ENCODE measurements at regions not wholly inside any gene's neighbourhood (a gene's known extent, or its start where the extent isn't known, plus 50 kb on each side); places are given as distances from the start of the nearest gene placed in this dataset.
A peak's percentile ranks its signal among the peaks of the same experiment; 100 is the strongest.
"Not testable (repeated sequence)": the region's sequence is repeated elsewhere in the genome, so short reads cannot be mapped to it uniquely, and the experiment has no call there.

DNA sequence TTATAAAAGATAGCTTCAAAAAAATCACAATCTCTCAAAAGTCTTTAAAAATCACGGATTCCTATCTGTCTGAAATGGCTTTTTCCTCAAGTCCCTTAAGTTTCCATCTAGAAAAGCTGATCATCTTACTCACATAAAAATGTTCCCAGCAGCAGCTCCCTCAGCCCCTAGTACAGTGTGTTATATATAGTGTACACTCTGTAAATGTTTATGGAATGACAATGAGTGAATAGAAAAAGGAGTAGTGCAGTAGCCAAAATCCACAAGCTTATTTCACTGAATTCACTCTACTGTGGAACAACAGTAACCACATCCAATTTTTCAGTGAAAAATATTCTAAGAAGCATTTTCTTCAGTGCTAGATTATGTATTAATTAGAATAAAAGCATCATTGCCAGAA is 609.4 kb downstream of the DTWD2 start:
- no peak for DNase-seq

- no peak for DNase-seq
Observed at GRCh38 chr5:118377420-118377819, 610.9 kb downstream of the DTWD2 start.

- DNase-seq, result peak; percentile 46
Observed at GRCh38 chr5:118371973-118372831, 616.1 kb downstream of the DTWD2 start.

GRCh38 chr5:118366429-118366828 is 621.9 kb downstream of the DTWD2 start:
- DNase-seq, result no peak

- no peak for DNase-seq
Observed at GRCh38 chr5:118365718-118366117, 622.6 kb downstream of the DTWD2 start.

DNA sequence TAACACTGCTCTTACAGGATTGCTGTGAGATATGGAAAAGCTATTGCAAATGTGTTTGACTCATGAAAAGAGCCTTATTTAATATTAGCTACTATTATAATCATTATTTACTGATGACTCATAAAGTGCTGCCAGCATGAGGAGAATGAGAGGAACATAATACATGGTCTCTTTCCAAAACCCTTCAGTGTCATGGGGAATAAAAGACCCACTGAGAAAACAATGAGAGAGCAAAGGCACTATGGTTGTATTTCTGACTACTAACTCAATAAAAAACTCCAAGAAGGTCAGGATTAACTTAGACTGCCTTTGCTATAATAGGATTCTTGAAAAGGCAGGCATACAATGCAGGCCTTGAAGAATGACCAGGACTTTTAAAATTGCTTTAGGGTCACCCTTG is 633.5 kb downstream of the DTWD2 start:
- no peak for DNase-seq

- no peak for DNase-seq
Observed at GRCh38 chr5:118353970-118354369, 634.4 kb downstream of the DTWD2 start.

DNA sequence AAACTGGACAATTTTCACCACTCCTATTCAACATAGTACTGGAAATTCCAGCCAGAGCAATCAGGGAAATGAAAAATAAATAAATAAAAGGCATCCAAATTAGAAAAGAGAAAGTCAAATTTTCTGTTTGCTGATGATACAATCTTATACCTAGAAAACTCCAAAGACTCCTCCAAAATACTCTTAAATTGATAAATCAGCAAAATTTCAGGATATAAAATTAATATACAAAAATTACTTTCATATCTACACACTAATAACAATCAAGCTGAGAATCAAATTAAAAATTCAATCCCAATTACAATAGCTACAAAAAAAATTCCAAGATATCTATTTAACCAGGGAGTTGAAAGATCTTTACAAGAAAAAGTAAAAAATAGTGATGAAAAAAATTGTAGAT is 651.9 kb downstream of the DTWD2 start:
- DNase-seq, result no peak

GRCh38 chr5:118327389-118327788 is 661.0 kb downstream of the DTWD2 start:
- no peak for DNase-seq

GRCh38 chr5:118326481-118327045 is 661.8 kb downstream of the DTWD2 start:
- DNase-seq, result no peak

GRCh38 chr5:118325931-118326330 is 662.4 kb downstream of the DTWD2 start:
- DNase-seq, result no peak

- DNase-seq, result not testable (repeated sequence)
Observed at GRCh38 chr5:118323723-118324122, 664.6 kb downstream of the DTWD2 start.

- DNase-seq, result no peak
Observed at GRCh38 chr5:118321081-118321480, 667.3 kb downstream of the DTWD2 start.

DNA sequence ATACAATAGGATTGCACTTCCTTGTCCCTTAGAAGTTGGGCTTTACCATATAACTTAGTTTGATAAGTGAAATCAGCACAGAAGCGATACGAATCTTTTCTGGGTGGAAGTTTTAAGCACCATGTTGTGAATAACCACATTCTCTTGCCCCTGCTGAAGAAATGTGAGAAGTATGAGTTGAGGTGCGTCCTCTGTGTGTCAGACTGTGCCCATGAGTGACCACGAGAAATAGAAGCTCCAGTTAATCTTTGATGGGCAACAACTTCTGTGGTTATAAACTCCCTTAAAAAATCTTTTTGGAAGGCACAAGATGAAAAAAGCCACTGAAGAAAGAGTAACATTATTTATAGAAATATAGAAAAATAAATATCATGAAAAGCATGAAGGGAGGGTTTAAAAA is 668.2 kb downstream of the DTWD2 start:
- DNase-seq, result no peak

DNA sequence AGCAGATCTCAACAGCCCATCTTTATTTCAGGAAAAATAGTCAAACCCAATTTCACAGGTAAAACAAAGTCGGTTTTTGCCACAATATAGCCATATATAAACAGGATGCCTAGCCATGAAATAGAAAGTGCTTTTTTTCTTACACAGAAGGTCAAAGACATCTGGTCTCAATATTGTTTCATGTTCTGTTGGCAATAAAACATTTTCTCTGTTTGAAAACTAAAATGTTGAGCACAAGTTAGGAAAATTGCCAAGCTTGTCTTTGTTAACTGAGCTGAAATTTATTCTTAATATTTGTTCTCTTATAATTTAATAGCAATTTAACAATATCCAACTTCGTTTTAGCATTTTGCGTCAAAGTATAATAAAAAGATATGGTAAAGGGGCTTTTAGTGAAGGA is 673.4 kb downstream of the DTWD2 start:
- no peak for DNase-seq

GRCh38 chr5:118311103-118311819 is 677.1 kb downstream of the DTWD2 start:
- no peak for DNase-seq

- DNase-seq, result no peak
Observed at GRCh38 chr5:118310401-118310800, 677.9 kb downstream of the DTWD2 start.

DNA sequence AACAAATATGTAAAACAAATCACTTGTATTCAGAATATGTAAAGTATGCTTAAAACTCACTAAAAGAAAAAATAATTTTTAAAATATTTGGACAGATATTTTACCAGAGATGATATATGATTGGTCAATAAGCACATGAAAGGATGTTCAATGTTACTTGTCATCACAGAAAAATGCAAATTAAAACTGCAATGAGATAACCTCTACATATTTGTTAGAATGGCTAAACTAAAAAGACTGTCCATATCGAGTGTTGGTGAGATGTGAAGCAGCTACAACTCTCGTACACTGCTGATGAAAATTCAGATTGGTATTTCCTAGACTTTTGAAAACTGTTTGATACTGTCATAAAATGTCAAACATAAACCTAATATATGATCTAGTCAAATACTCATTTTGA is 685.1 kb downstream of the DTWD2 start:
- no peak for DNase-seq

DNA sequence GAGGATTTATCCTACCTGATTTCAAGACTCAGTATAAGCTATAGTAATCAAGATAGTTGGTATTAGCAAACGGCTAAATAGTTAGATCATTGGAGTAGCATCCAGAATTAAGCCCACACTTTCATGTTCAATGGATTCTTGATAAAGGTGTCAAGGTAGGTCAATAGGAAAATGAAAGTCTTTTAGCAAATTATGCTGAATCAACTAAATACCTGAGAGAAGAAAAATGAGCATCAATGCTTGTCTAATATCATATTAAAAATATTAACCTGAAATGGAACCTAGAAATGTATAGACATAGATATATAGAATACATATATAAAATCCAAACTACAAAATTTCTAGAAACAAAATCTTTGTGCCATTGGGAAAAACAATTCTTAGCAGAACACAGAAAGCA is 685.6 kb downstream of the DTWD2 start:
- no peak for DNase-seq

DNA sequence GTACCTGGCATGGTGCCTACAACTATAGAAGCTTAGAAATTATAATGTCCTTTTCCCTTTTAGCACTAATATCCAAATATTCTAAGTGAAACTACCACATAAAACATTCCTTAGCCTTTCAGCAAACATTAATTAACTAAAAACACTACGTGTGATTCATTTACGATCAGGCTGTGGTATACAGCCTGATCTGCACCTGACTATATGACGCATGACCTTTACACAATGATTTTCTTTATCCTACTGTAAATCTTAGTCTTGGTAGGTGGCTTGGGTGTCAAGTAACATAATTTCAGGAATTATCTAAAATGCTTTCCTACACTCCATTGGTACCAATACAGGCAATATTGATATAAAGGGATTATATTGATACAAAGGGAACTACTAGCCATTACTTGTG is 686.7 kb downstream of the DTWD2 start:
- no peak for DNase-seq

- no peak for DNase-seq
Observed at GRCh38 chr5:118295045-118295444, 693.3 kb downstream of the DTWD2 start.

GRCh38 chr5:118293378-118293777 is 695.0 kb downstream of the DTWD2 start:
- DNase-seq, result no peak

- no peak for DNase-seq
Observed at GRCh38 chr5:118290204-118290603, 698.1 kb downstream of the DTWD2 start.

All from muscle of arm (tissue), 1 donor.